Endothelial cell of umbilical vein (primary cell): ENCODE measurements at regions not wholly inside any gene's neighbourhood (a gene's known extent, or its start where the extent isn't known, plus 50 kb on each side); places are given as distances from the start of the nearest gene placed in this dataset.

Experiments used
- BruUV-seq: library from RNA; stranded (reverse); fragments of 400-500 nt; replicated peaks from 2 replicates; lab custom pipeline; 2021; lab: Mats Ljungman, UMichigan
- CTCF ChIA-PET: fragments of 300-600, 350-600 bp; sonication (Branson Sonifier 250); formaldehyde crosslinking; loops from one replicate; lab custom pipeline; 2021; ENCODE audit warnings: antibody characterized with exemption, inconsistent platforms; lab: Charles Lee
- POLR2A ChIA-PET: fragments of 300-600, 350-600 bp; sonication (Branson Sonifier 250); formaldehyde crosslinking; loops from one replicate; lab custom pipeline; 2021; ENCODE audit warnings: antibody characterized with exemption, inconsistent platforms; lab: Charles Lee
- DNase-seq: peaks from one replicate; pipeline ENCODE4 v3.0.0-alpha.2; 2011; ENCODE audit warnings: low read depth, low spot score
- FAIRE-seq: peaks from 2 replicates; lab custom pipeline; 2011; peaks lifted over from hg19 to GRCh38; lab: Jason Lieb, UNC
- H2AFZ ChIP-seq: 2 replicates; pipeline ENCODE4 v1.6.0; 2012; ENCODE audit warnings: low read depth, low read length, control low read depth, inconsistent platforms
- H3K27ac ChIP-seq: 2 replicates; pipeline ENCODE4 v1.5.1; 2011; ENCODE audit warnings: low read depth, mild to moderate bottlenecking, control low read depth, low read length, moderate library complexity; ENCODE audit not compliant: insufficient read depth
- H3K27me3 ChIP-seq, 2 experiments: 2 replicates each; pipeline versions ENCODE4 v1.6.0 to v1.6.1; 2011; ENCODE audit warnings: low read length in 2 of 2, mixed read lengths in 1 of 2; ENCODE audit not compliant: control insufficient read depth in 2 of 2, insufficient read depth in 2 of 2
- H3K36me3 ChIP-seq, 2 experiments: 2 replicates in 1 of 2; 3 replicates in 1 of 2; pipeline ENCODE4 v1.5.1; 2011; ENCODE audit warnings: low read length in 2 of 2, mild to moderate bottlenecking in 1 of 2, moderate library complexity in 1 of 2; ENCODE audit not compliant: control insufficient read depth in 2 of 2, insufficient read depth in 2 of 2; ENCODE audit errors: extremely low read depth in 1 of 2
- H3K4me1 ChIP-seq: 3 replicates; pipeline ENCODE4 v1.5.1; 2011; ENCODE audit warnings: mild to moderate bottlenecking, low read length; ENCODE audit not compliant: control insufficient read depth, insufficient read depth; ENCODE audit errors: extremely low read depth
- H3K4me2 ChIP-seq: 2 replicates; pipeline ENCODE4 v1.6.1; 2011; ENCODE audit warnings: low read length, control low read depth, mixed read lengths; ENCODE audit not compliant: insufficient read depth
- H3K4me3 ChIP-seq, 3 experiments: fragments of 200-600 bp in 1 of 3; sonication (generic), shearing (Covaris generic) in 1 of 3; replicated peaks in 1 of 3; 2 replicates each; pipeline ENCODE4 v1.5.1; 2011 to 2016; ENCODE audit warnings: control low read depth in 3 of 3, low read length in 3 of 3, mild to moderate bottlenecking in 2 of 3, inconsistent platforms in 1 of 3, low read depth in 1 of 3, moderate library complexity in 1 of 3; ENCODE audit not compliant: insufficient read depth in 1 of 3
- H3K79me2 ChIP-seq: 2 replicates; pipeline ENCODE4 v1.6.0; 2012; ENCODE audit warnings: low read length, inconsistent platforms; ENCODE audit not compliant: control insufficient read depth, insufficient read depth
- H3K9ac ChIP-seq: replicated peaks from 2 replicates; pipeline ENCODE3; 2011; ENCODE audit warnings: low read length, control low read depth; ENCODE audit not compliant: insufficient read depth; ENCODE audit errors: extremely low read depth
- H3K9me1 ChIP-seq: replicated peaks from 3 replicates; pipeline ENCODE4 v1.6.0; 2011; ENCODE audit warnings: mild to moderate bottlenecking, low read length; ENCODE audit not compliant: control insufficient read depth, insufficient read depth; ENCODE audit errors: extremely low read depth
- H3K9me3 ChIP-seq: replicated peaks from 2 replicates; pipeline ENCODE4 v1.5.1; 2012; ENCODE audit warnings: low read length, inconsistent platforms; ENCODE audit not compliant: control insufficient read depth, insufficient read depth
- H4K20me1 ChIP-seq: replicated peaks from 2 replicates; pipeline ENCODE3; 2011; ENCODE audit warnings: mild to moderate bottlenecking, low read length; ENCODE audit not compliant: control insufficient read depth, insufficient read depth; ENCODE audit errors: extremely low read depth
- EZH2 ChIP-seq: IDR thresholded peaks from 2 replicates; pipeline ENCODE4 v1.6.1; 2012; ENCODE audit warnings: borderline replicate concordance, low read depth, mild to moderate bottlenecking, moderate library complexity, low read length, inconsistent platforms; ENCODE audit not compliant: severe bottlenecking
- FOS ChIP-seq: IDR thresholded peaks from 2 replicates; pipeline ENCODE4 v1.6.1; 2011; ENCODE audit warnings: mild to moderate bottlenecking, low read length, moderate library complexity, borderline replicate concordance; ENCODE audit not compliant: insufficient read depth
- GATA2 ChIP-seq: IDR thresholded peaks from 2 replicates; pipeline ENCODE4 v1.7.0; 2011; ENCODE audit warnings: low read depth, mild to moderate bottlenecking, moderate library complexity, mixed read lengths, low read length; ENCODE audit not compliant: insufficient read length, insufficient read depth
- JUN ChIP-seq: IDR thresholded peaks from 2 replicates; pipeline ENCODE4 v1.6.1; 2011; ENCODE audit warnings: borderline replicate concordance, low read depth; ENCODE audit not compliant: insufficient read length, insufficient read depth
- MYC ChIP-seq: IDR thresholded peaks from one replicate; pipeline ENCODE4 v1.6.1; 2011; ENCODE audit warnings: mild to moderate bottlenecking, low read depth, low read length
- POLR2A ChIP-seq: IDR thresholded peaks from 2 replicates; pipeline ENCODE4 v1.6.1; 2012; ENCODE audit warnings: low read depth, mild to moderate bottlenecking, control low read depth, low read length
- POLR2AphosphoS5 ChIP-seq: IDR thresholded peaks from 2 replicates; pipeline ENCODE4 v1.6.1; 2012; ENCODE audit warnings: low read depth, mild to moderate bottlenecking, control low read depth, low read length, moderate library complexity; ENCODE audit not compliant: insufficient read depth
- dilution Hi-C: fragments of 300-500 bp; cut with MboI; formaldehyde crosslinking; loops from one replicate; pipeline ENCODE4 v1.15.0; 2019; ENCODE audit warnings: low sequenced_read_pairs; ENCODE audit not compliant: extremely low pct_ligation_motif_present
- intact Hi-C: fragments of 100-400 bp; cut with micrococcal nuclease; formaldehyde crosslinking; loops from one replicate; pipeline ENCODE4 v1.10.0; 2022
- TF ChIP-seq, protein P1 (sequence below), 2 donors: IDR thresholded peaks; 1 replicate in 1 of 2; 2 replicates in 1 of 2; pipeline ENCODE4 v1.5.1; 2011; ENCODE audit warnings: low read length in 2 of 2, mild to moderate bottlenecking in 2 of 2, moderate library complexity in 2 of 2, control low read depth in 1 of 2, inconsistent platforms in 1 of 2, low read depth in 1 of 2; ENCODE audit not compliant: insufficient read depth in 1 of 2; ENCODE audit errors: extremely low read depth in 1 of 2
- TF ChIP-seq, protein P2 (sequence below): IDR thresholded peaks from 2 replicates; pipeline ENCODE4 v1.6.1; 2011; ENCODE audit not compliant: insufficient read depth, insufficient read length

DNA sequence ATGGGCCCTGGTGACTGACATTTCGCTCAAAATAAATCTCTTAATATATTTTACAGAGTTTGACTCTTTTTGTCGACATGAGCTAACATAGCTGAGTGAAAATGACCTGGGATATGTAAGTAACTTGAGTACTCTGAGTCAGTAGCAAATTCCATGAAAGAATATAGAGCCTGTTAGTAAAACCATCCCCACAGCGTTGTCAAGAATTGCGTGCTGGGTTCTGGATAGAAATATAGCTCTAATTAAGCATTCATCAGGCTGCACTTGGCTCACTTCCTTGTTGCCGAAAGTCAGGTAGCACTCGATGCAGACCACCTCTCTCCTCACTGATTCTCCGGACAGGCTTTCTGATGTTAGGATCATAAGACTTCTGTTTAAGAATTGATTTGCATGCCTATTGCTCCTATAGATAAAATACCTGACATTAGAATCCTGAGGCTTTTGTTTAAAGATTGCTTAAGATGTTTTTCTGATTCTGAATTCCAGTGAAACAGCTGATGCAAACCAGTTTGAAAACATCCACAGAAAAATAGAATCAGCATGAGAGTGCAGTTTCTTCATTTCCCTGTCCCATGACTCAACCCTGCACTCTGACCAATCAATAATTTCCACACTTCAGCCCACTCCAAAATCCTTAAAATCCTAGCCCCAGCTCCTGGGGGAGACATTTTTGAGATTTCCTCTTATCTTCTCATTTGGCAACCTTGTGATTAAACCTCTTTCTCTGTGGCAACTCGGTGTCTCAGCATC is 310.6 kb downstream of the DIRAS2 start:
- H3K27ac ChIP-seq = no peak overlapping the region
- H3K9ac ChIP-seq = no peak overlapping the region
- FAIRE-seq (no peak), DNase-seq (no peak)
- no peak overlapping the region for H3K4me2 ChIP-seq
- H2AFZ ChIP-seq = no peak overlapping the region
- BruUV-seq = no TSS peak
- H3K36me3 ChIP-seq = no peaks in the 10 kb centered on the region
- H3K79me2 ChIP-seq = no peaks in the 10 kb centered on the region
- ChIA-PET CTCF (no interaction called here), POLR2A (no interaction called here)
- no peaks in the 10 kb centered on the region for H3K9me3 ChIP-seq
- H3K4me1 ChIP-seq = no peaks in the 10 kb centered on the region
- no peaks in the 10 kb centered on the region for H3K27me3 ChIP-seq
- dilution Hi-C loops (no loop called here), intact Hi-C loops (no loop called here)
- H4K20me1 ChIP-seq = no peaks in the 10 kb centered on the region
- H3K9me1 ChIP-seq = no peaks in the 10 kb centered on the region
- no peak for TF ChIP-seq FOS
- no peak for TF ChIP-seq EZH2
- TF ChIP-seq, protein P1, sequence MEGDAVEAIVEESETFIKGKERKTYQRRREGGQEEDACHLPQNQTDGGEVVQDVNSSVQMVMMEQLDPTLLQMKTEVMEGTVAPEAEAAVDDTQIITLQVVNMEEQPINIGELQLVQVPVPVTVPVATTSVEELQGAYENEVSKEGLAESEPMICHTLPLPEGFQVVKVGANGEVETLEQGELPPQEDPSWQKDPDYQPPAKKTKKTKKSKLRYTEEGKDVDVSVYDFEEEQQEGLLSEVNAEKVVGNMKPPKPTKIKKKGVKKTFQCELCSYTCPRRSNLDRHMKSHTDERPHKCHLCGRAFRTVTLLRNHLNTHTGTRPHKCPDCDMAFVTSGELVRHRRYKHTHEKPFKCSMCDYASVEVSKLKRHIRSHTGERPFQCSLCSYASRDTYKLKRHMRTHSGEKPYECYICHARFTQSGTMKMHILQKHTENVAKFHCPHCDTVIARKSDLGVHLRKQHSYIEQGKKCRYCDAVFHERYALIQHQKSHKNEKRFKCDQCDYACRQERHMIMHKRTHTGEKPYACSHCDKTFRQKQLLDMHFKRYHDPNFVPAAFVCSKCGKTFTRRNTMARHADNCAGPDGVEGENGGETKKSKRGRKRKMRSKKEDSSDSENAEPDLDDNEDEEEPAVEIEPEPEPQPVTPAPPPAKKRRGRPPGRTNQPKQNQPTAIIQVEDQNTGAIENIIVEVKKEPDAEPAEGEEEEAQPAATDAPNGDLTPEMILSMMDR (IDR thresholded peaks at IDR 0.05; ENCODE audit: extremely low read depth in 1 of 2, insufficient read depth in 1 of 2, low read depth in 1 of 2, low read length in 2 of 2) = no peak
- no peak for TF ChIP-seq GATA2
- TF ChIP-seq, protein P2, sequence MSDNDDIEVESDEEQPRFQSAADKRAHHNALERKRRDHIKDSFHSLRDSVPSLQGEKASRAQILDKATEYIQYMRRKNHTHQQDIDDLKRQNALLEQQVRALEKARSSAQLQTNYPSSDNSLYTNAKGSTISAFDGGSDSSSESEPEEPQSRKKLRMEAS = no peak
- no peak for TF ChIP-seq POLR2AphosphoS5
- TF ChIP-seq MYC = no peak
- TF ChIP-seq POLR2A = no peak
- no peak for TF ChIP-seq JUN
- no peak overlapping the region for H3K4me3 ChIP-seq
